ENCODE measurements at regions not wholly inside any gene's neighbourhood (a gene's known extent, or its start where the extent isn't known, plus 50 kb on each side); places are given as distances from the start of the nearest gene placed in this dataset.
"Not testable (repeated sequence)": the region's sequence is repeated elsewhere in the genome, so short reads cannot be mapped to it uniquely, and the experiment has no call there.

DNA sequence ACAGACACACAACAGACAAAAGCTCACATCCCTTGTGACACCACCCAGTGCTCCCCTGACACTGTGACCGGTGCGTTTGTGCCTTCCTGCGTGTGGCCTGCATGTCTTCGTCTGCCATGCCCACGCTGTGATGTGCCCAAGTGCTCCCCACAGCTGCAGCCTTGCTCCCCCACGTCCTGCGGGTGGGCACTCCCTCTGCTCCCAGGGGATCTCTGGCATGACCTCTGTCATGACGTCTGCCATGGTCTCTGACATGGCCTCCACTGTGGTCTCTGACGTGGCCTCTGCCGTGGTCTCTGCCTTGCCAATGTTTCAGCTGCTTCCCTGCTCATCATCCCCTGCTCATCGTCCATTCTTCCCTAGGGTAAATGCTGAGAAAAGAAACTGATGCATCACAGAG lies 200.9 kb downstream of the DLL1 start:
- H3K27me3 ChIP-seq: no peaks in the 10 kb centered on the region
- no peak overlapping the region for H3K27ac ChIP-seq
- H3K9ac ChIP-seq (ENCODE audit: low read depth in 2 of 2, low read length in 2 of 2): no peak overlapping the region
- no peak overlapping the region for H3K4me3 ChIP-seq
- H3K9me3 ChIP-seq: no peaks in the 10 kb centered on the region
- intact Hi-C loops (cut with DNase I): no loop called here
- H3K4me1 ChIP-seq: no peaks in the 10 kb centered on the region
- no peak for DNase-seq
- TF ChIP-seq, protein P1, sequence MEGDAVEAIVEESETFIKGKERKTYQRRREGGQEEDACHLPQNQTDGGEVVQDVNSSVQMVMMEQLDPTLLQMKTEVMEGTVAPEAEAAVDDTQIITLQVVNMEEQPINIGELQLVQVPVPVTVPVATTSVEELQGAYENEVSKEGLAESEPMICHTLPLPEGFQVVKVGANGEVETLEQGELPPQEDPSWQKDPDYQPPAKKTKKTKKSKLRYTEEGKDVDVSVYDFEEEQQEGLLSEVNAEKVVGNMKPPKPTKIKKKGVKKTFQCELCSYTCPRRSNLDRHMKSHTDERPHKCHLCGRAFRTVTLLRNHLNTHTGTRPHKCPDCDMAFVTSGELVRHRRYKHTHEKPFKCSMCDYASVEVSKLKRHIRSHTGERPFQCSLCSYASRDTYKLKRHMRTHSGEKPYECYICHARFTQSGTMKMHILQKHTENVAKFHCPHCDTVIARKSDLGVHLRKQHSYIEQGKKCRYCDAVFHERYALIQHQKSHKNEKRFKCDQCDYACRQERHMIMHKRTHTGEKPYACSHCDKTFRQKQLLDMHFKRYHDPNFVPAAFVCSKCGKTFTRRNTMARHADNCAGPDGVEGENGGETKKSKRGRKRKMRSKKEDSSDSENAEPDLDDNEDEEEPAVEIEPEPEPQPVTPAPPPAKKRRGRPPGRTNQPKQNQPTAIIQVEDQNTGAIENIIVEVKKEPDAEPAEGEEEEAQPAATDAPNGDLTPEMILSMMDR (IDR thresholded peaks at IDR 0.05): no peak
- H3K36me3 ChIP-seq: no peaks in the 10 kb centered on the region

DNA sequence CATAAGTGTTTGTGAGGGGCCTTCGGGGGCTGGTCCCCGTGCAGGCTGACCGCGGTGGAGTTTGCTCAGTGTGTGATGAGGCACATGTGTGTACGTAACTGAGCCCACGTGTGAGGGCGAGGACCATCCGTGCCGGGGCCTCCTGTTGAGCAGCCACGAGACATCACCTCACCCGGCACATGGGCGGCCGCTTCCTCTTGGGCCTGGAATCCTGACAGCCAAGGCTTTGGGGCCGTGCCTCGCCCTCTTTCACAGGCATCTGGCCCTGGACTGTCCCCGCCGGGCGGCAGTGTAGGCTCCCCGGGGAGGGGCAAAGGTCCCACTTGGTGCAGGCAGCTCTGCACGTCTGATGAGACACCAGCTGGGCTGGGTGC lies 202.3 kb downstream of the DLL1 start:
- intact Hi-C loops (cut with DNase I): no loop called here
- Histone ChIP-seq H3K27me3 (no peaks in the 10 kb centered on the region), H3K4me1 (no peaks in the 10 kb centered on the region), H3K27ac (no peak overlapping the region), H3K4me3 (no peak overlapping the region), H3K9ac (ENCODE audit: low read depth in 2 of 2, low read length in 2 of 2) (peak overlapping the region in 1 of 2 donors; percentile 63), H3K36me3 (no peaks in the 10 kb centered on the region), H3K9me3 (no peaks in the 10 kb centered on the region)
- TF ChIP-seq, protein P1 (IDR thresholded peaks at IDR 0.05): no peak
- DNase-seq: no peak

GRCh38 chr6:170087941-170088581 lies 202.8 kb downstream of the DLL1 start:
- Histone ChIP-seq H3K4me1 (no peaks in the 10 kb centered on the region), H3K27me3 (no peaks in the 10 kb centered on the region), H3K9me3 (no peaks in the 10 kb centered on the region), H3K4me3 (no peak overlapping the region), H3K36me3 (no peaks in the 10 kb centered on the region), H3K27ac (no peak overlapping the region), H3K9ac (ENCODE audit: low read depth in 2 of 2, low read length in 2 of 2) (peak overlapping the region in 1 of 2 donors; percentile 63)
- TF ChIP-seq, protein P1 (IDR thresholded peaks at IDR 0.05): no peak
- DNase-seq: no peak
- intact Hi-C loops (cut with DNase I): no loop called here

DNA sequence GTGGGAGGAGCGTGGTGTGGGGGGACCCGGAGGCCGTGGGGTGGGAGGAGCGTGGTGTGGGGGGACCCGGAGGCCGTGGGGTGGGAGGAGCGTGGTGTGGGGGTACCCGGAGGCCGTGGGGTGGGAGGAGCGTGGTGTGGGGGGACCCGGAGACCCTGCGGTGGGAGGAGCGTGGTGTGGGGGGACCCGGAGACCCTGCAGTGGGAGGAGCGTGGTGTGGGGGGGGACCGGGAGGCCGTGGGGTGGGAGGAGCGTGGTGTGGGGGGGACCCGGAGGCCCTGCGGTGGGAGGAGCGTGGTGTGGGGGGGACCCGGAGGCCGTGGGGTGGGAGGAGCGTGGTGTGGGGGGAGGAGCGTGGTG lies 203.5 kb downstream of the DLL1 start:
- not testable (repeated sequence) for DNase-seq

DNA sequence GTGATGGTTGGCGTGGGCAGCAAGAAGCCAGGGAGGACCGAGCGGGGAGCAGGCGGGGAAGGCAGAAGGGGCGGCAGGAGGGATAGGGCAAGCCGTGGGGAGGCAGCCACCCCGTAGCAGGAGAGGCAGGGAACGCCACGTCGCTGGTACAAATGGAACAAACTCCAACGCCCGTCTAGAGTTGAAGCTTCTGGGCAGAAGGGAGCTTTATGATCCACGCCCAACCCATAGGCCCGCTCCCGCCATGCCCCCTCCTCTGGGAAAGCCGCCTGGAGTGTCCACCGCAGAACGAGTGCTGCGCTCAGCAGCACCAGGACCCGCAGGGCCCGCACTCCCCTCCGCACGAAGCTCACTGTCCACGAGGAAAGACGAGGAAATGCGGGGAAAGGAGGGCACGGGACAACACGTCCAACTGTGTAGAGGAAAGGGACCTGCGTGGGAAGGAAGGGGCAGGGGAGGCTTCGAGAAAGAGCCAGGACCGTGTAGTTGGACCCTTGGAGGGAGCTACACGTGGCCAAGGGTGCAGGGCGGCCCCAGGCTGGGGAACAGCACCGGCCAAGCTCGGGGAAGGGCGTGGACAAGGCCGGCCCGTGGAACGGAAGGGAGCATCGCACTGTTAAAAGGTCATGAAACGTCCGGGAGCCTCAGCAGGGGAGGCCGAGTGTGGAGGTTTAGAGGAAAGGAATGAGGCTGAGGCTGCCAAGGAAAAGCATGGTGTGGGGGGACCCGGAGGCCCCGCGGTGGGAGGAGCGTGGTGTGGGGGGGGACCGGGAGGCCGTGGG lies 204.0 kb downstream of the DLL1 start:
- H3K36me3 ChIP-seq: no peaks in the 10 kb centered on the region
- intact Hi-C loops (cut with DNase I): no loop called here
- no peaks in the 10 kb centered on the region for H3K27me3 ChIP-seq
- no peaks in the 10 kb centered on the region for H3K4me1 ChIP-seq
- TF ChIP-seq, protein P1 (IDR thresholded peaks at IDR 0.05): no peak
- DNase-seq: no peak
- peak overlapping the region in 1 of 2 donors; percentile 24 for H3K9ac ChIP-seq (ENCODE audit: low read depth in 2 of 2, low read length in 2 of 2)
- no peaks in the 10 kb centered on the region for H3K9me3 ChIP-seq
- no peak overlapping the region for H3K4me3 ChIP-seq
- H3K27ac ChIP-seq: no peak overlapping the region

More for the DNA sequence above, 203.5 kb downstream of the DLL1 start:
- H3K27me3 ChIP-seq; H3K36me3 ChIP-seq; intact Hi-C loops (cut with DNase I); H3K4me1 ChIP-seq; H3K9ac ChIP-seq (ENCODE audit: low read depth in 2 of 2, low read length in 2 of 2); H3K4me3 ChIP-seq; H3K9me3 ChIP-seq; H3K27ac ChIP-seq: not testable (repeated sequence)

Measured in colonic mucosa (tissue), 4 donors.